NCI-H1436 treated with DMSO at 0.1 percent for 48 hours (cell line): ENCODE measurements at regions not wholly inside any gene's neighbourhood (a gene's known extent, or its start where the extent isn't known, plus 50 kb on each side); places are given as distances from the start of the nearest gene placed in this dataset.
"Not testable (repeated sequence)": the region's sequence is repeated elsewhere in the genome, so short reads cannot be mapped to it uniquely, and the experiment has no call there.

Experiments
- DNase-seq: peaks from one replicate; lab custom pipeline; 2025; lab: John Stamatoyannopoulos, UW

DNA sequence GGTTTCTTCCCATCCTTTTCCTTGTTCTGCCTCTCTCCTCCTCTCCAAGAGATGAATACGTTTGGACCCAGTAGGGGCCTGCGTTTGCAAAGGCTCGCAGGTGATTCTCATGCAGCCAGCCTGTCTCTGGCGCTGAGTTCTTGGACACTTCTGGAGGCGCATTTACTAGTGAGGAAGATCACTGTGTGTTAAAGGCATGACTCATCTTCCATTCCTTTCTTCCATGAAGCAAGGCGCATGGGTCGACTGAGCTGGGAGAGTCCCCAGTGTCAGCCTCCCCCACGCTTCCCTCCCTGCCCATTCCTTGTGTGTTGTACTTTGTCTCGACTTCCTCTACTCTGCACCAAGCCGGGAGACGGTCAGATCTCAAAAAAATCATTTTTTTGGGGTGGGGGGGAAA, 159.9 kb upstream of the EEF2KMT start:
- DNase-seq: no peak

DNA sequence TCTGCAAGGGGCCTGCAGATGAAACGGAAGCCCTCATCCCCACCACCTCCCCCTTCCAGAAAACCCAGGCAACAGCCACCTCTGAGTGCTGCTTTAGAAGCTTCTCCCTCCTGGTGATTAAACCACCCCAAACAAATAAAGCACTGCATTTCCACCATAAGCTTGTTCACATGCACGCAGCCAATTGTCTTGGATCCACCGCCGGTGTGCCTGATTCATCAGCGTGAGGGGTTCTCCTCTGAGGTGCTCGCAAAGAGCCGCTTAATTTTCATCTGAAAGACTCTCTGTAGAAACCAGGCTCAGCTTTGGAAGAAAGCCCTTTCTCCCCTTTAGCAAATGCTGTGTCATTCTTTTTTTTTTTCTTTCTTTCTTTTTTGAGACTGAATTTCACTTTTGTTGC, 155.2 kb upstream of the EEF2KMT start:
- DNase-seq: no peak

DNA sequence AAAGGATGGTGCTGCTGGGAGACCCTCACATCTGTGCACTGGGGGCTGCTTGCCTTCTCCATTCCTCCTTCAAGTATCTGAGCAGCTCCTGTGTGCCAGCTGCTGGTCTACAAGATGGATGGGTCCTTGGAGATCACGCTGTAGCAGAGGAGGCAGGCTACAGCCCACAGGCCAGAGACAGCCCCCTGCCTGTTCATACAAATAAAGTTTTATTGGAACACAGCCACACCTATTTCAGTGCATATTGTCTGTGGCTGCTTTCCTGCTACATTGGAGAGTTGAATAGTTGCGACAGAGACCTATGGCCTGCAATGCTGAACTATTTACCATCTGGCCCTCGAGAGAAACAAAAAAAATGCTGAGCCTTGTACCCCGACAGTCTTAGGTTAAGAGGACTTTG, 149.8 kb upstream of the EEF2KMT start:
- not testable (repeated sequence) for DNase-seq

DNA sequence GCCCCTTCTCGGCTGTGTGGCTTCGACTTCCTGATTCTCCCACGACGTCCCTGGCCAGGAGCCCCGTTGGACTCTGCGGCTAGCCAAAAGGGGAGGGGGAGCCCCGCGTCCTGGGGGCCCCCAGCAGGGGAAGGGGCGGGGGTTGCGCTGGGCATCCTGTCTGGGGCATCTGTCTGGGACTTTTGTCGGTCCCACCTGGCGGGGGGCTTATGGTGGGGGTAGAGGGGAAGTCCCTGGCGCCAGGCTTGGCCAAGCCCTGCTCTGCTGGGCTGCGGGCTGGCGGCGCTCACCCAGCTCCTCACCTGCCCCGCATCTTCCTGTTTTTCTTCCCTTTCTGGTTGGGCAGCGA, 142.7 kb upstream of the EEF2KMT start:
- not testable (repeated sequence) for DNase-seq

DNA sequence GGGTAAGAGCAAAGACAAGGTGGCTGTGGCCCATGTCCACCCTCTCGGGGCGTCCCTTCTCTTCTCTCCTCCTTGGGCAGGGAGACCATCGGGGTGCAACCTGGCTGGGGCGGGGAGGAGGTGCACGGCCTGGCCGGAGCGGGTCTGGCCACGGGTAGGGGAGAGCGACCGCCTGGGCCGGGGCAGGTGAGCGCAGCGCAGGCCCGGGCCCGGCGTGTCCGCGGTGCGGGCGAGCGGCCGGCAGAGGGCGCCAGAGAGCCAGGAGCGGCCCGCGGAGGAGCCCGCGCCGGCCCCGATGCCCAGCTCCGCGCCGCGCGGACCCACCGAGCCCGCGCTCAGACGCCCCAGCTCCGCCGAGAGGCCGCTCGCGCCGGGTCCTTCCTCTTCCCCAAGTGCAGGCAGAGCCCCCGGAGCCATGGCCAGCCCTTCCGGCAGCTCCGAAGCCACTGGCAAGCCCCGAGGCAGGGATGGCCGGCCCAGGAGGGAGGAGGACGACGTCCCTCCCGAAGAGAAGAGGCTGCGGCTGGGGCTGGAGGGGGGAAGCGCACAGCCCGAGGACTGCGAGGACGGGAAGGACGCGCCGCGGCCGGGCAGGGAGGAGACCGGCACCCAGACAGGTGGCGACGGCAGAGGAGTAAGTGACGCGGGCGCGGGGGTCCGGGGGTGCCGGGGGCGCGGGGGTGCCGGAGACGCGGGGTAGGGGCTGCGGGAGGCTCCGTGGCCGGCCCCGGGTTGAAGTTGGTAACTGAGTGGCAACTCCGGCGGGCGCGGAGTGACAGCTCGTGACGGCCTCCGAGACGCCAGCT, 142.1 kb upstream of the EEF2KMT start:
- not testable (repeated sequence) for DNase-seq

DNA sequence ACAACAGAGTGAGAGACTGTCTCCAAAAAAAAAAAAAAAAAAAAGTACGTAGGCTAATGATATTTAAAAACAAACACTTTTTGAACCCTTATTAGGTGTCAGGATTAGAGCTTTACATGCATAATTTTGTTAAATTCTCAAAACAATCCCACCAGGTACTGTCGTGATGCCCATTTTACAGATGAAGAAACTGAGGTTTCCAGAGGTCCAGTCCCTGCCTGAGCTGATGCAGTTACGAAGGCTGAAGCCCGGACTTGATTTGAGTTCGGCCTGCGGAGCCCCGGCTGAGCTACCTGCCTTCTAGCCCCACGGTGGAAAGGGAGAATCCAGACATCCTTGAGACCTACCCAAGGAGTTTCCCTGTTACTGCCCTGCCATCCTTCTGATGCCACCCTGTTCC, 137.5 kb upstream of the EEF2KMT start:
- no peak for DNase-seq

DNA sequence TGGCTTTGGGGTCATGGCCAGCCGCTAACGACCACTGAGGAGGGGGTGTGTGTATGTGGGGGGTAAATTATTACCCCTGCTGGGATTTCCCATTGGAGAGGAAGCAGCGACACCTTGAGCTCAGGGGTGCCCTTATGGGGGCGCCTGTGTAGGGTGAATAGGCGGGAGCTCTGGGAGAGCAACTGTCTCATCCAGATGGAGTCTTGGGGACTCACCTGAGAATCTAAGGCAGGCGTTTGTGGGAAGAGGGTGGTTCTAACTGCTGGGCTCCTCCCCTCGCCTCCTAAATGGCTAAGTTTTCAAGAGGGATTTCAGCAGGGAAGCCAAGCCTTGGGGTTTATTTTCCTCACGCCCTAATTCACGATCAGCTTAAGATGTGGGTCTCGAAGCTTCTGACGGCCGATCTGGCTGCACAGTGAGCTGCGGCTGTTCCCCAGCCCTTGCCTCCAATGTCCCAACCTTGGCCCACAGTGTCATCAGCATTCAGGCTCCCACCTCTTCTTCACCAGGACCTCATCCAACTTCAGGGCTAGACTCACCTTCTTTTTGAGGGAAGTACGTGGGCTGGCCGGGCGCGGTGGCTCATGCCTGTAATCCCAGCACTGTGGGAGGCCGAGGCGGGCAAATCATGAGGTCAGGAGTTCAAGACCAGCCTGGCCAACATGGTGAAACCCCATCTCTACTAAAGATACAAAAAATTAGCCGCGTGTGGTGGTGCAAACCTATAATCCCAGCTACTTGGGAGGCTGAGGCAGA, 136.9 kb upstream of the EEF2KMT start:
- DNase-seq: no peak

DNA sequence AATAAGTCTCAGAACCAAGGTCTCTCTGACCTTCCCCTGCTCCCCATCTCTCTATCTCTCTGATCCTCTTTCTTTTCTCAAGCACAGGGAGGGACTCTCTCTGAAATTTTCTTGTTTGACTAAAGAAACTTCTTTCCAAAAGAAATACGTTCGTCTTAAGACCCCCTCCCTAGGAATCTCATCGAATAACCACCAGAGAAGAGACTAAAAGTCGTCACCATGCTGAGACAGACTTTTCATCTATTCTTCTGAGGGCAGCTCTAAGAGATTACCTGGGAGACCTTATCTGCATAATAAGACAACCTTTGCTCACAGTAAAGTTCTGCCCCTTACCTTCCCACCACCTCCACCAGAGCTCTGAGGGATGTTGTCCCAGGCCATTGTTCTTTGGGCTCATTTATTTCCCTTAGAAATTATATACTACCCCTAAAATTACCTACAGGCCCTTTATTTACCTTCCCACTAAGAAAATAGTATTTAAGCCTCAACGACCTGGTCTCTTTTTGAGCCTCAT, 133.7 kb upstream of the EEF2KMT start:
- DNase-seq: no peak

DNA sequence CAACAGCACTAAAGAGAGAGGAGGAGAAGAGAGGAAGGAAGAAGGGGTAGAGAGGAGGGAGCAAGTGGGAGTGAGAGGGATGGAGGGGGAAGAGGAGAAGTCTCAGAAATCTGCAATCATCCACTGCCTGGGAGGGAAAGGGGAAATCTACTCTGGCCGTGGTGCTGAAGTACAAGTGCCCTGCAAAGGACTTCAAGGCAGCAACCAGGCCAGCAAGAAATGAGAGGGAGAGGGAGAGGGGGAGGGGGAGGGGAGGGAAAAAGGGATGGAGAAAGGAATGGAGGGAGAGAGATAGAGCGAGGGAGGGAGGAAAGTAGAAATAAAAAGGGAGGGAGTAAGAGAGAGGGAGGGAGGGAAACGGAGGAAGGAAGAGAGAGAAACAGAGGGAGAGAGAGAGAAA, 130.8 kb upstream of the EEF2KMT start:
- DNase-seq: no peak

DNA sequence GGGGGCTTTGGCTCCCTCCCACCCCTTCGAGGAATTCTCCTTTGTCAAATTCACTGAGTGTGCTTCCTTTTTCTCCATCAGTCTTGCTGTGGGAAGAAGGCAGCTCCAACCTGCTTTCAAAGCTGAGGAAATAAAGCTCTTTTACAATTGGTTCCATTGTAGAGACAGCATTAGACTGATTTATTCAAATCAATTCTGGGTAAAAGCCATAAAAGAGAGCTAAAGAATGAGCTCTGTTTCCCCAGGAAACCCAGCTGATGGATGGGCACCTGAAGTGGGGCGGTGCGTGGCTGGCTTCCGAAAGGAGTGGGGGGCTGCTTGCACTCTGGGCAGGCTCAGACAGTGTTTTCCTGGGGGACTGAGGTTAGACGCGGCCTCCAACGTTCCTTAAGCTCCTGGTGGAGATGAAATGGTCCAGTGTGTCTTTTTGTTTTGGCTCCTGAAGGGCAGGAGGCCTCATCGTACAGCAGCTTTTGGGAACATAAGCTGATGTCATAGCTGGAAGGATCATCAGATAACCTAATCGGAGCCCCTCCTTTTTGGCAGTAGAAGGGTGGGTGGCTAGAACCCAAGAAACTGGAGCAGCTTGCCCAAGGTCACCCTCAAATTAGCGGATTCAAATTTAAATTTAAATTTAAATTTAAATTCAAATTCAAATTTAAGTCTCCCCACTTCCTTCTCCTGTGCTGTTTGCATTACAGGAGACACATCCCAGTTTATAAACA, 128.5 kb upstream of the EEF2KMT start:
- DNase-seq: no peak

DNA sequence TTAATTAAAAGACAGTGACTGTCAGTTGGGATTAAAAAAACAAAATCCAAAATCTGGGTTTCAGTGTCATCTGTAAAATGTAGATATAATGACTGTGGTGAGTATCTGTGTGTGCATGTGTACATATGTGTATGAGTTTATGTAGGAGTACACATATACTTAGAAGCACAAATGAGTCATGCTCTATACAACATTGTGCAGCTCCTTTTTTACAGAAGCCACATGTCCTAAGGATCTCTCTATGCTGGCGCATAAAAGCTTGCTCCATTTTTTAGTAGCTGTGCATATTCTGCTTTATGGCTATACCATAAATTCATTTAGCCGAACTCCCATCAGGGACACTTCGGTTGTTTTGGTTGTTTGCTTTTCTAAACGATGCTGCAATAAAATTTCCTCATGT, 125.2 kb upstream of the EEF2KMT start:
- no peak for DNase-seq

DNA sequence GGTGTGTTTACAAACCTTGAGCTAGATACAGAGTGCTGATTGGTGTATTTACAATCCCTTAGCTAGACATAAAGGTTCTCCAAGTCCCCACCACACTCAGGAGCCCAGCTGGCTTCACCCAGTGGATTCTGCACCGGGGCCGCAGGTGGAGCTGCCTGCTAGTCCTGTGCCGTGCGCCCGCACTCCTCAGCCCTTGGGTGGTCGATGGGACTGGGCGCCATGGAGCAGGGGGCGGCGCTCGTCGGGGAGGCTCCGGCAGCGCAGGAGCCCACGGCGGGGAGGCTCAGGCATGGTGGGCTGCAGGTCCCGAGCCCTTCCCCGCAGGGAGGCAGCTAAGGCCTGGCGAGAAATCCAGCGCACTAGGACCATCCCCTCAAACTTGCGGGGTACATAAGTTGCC, 124.2 kb upstream of the EEF2KMT start:
- DNase-seq: not testable (repeated sequence)

DNA sequence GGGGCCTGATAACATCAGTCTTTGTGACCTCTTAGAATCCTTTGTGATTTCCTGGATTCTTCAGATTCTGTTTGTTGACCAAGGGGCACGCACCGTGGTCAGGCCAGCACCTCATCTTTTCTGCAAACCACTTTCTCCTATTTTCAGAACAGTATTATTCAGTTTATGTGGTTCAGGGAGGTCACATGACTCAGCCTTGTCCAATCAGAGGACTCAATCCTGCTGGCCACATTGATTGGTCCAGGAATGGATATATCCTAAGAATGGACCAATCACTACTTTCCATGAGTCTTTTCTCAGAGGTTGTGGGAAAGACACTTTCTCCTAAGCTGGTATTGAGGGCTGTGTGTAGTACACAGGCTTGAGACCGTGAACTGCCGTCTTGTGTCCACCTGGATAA, 123.1 kb upstream of the EEF2KMT start:
- no peak for DNase-seq

DNA sequence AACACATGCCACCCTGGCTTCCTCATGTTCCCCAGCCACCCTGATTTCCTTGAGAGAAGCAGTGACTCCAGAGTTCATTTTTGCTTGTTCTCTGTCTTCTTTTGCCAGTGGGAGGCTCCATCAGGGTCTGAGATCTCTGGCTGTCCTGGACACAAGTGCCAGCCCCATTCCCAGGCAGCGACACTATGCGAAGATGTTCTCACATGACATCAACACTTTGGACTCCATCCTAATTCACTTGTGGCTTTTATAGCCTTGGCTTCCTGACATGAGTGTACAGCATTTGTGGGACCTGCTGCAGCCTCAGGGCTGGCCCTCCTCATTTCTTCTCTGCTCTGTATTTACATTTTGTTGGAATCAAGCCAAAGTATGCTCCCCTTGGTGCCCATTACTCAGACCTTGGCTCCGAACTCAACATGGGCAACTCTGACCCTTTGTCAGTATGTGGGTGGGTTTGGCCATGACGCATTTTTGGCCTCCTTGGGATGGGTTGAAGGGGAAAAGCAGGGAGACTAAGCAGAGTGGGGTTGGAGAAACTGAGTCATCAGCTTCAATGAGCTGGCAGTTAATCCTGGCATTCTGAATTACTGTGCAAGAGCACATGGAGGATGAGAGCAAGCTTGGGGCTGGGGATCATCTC, 119.0 kb upstream of the EEF2KMT start:
- no peak for DNase-seq

DNA sequence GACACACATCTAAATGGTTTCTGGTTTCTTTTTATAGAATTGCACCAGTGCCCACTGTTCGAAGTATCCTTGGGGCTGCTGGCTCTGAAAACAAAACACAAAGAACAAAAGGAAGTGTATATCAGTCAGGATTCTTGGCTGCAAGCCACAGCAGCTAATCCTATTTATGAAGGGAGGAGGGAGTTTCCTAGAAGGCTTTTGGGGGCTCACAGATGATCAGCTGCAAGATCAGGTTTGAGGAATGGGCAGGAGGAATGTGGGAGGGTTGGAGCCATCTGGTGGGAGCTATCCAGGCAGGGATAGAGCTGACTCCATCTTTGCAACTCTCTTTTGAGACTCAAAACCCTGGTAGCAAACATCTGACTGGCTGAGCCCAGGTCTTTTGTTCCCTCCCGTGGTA, 118.3 kb upstream of the EEF2KMT start:
- no peak for DNase-seq

DNA sequence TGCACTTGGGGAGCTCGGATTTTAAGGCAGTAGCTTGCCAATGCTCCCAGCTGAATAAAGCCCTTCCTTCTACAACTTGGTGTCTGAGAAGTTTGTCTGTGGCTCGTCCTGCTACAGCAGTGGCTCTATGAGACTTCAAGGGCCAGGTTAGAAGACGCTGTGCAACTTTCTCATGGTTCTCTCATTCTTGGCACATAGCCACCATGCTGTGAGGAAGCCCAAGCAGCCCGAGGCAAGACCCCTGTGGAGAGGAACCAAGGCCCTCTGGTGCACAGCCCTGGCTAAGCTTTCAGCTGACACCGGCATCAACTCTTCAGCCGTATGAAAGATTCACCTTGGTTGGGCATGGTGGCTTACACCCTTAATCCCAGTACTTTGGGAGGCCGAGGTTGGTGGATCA, 116.9 kb upstream of the EEF2KMT start:
- DNase-seq: no peak

DNA sequence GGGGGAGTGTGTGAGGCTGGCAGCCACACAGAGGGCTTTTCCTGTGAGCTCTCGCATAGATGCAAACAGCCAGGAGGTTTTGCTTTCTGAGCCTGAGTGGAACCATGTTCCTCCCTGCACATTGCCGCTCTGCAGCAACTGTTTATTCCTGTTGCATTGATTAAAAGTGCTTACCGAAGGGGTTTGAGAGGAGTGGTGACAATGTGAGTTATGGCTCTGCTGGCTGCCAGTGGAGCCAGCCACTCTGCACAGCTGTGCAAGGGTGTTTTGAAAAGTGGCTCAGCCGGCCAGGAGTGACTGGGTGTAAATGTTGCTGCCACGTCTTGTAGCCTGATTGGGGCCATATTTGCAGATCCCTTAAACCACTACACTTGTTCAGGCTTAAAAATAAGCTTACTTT, 114.9 kb upstream of the EEF2KMT start:
- DNase-seq: not testable (repeated sequence)

DNA sequence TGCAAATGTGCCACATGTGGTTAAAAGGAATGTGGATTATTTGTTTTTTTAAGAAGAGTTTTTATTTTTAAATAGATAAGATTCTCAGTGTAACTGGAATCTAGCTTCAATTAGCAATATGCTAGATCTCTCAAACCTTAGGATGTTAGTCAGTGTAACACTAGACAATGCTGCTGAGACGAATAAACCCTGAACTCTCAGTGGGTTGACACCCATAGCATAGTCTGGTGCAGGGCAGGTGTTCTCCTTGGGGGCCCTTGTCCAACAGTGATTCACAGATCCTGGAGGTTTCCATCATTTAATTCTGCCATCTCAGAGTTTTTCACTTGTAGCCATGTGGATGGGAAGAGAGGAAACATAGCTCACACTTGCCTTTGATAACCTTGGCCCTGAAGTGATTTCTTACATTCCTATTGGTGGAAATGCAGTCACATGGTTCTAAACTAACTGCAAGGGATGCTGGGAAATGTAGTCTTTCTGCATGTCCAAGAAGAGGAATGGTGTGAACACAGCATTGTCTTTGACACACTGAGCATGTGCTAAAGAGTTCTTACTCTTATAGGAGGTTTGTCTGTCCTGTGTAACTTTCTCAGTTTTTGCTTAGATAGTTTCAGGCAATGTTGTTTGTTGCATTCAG, 110.4 kb upstream of the EEF2KMT start:
- DNase-seq: not testable (repeated sequence)

DNA sequence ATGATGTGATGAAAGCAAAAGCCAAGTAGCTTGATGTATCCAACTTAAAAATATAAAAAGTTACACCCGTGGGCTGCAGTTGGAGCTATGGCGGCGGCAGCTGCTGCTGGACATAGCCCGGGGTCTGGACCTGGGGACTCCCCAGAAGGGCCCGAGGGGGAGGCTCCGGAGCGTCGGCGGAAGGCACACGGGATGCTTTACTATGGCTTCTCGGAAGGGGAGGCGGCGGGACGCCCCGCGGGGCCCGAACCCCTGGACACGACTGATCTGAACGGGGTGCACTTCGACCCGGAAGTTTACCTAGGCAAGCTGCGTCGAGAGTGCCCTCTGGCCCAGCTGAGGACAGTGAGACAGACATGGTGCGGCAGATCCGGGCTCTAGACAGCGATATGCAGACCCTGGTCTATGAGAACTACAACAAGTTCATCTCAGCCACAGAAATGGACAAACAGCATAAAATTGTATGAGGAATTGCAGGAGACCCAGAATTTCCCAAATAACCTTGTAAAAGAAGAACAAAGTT, 109.5 kb upstream of the EEF2KMT start:
- no peak for DNase-seq

DNA sequence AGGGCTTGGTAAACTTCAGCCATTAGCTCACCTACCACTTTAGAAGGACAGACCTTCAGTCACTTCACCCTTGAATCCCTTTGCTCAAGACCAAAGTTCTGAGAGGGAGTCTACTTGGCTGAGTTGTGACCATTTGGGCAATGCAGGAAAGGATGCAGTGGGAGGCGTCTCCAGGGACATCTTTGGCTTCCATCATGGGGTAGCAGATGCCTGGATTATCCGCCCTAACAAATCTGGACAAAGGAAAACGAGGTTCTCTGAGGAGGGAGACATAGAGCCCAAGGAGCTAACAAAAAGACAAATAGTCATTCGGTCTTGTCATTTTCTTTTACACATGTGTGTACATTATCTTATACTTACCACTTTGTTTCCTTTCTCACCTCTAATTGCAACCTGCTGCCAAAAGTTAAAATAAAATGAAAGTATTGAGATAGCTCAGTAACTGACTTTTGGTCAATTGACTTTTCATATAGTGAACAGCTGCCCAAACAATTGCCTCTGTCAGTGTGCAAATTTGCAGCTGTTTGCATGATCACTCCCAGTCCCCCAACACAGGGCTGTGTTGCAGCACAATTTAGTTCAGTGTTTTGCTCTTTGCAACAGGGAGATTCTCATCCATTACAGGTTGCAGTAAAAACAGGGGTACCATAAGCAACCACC, 108.9 kb upstream of the EEF2KMT start:
- no peak for DNase-seq
